Mesendoderm (in vitro differentiated cells): ENCODE measurements at regions not wholly inside any gene's neighbourhood (a gene's known extent, or its start where the extent isn't known, plus 50 kb on each side); places are given as distances from the start of the nearest gene placed in this dataset.

Experiments used
- DNase-seq: peaks from one replicate; pipeline ENCODE4 v3.0.0; 2013
- H2AK5ac ChIP-seq: 2 replicates; pipeline ENCODE4 v1.6.1; 2013; ENCODE audit warnings: low read length, inconsistent platforms
- H2BK120ac ChIP-seq: 2 replicates; pipeline ENCODE4 v1.6.1; 2013; ENCODE audit warnings: low read depth, mild to moderate bottlenecking, low read length, moderate library complexity, mixed read lengths
- H2BK15ac ChIP-seq: replicated peaks from 2 replicates; pipeline ENCODE4 v1.6.1; 2013; ENCODE audit warnings: low read depth, mild to moderate bottlenecking, moderate library complexity
- H2BK5ac ChIP-seq: 2 replicates; pipeline ENCODE4 v1.6.1; 2013; ENCODE audit warnings: low read length, inconsistent platforms
- H3K18ac ChIP-seq: 2 replicates; pipeline ENCODE4 v1.6.1; 2013; ENCODE audit warnings: mild to moderate bottlenecking, low read length, mixed read lengths
- H3K23ac ChIP-seq: one replicate; pipeline ENCODE4 v1.6.1; 2013; ENCODE audit warnings: low read length
- H3K27ac ChIP-seq: 2 replicates; pipeline ENCODE4 v1.5.1; 2013; ENCODE audit warnings: low read depth, mild to moderate bottlenecking, inconsistent platforms, low read length, moderate library complexity
- H3K27me3 ChIP-seq: 2 replicates; pipeline ENCODE4 v1.6.1; 2013; ENCODE audit warnings: low read length, control low read depth, mild to moderate bottlenecking, inconsistent platforms; ENCODE audit not compliant: insufficient read depth, poor library complexity
- H3K36me3 ChIP-seq: 2 replicates; pipeline ENCODE4 v1.6.1; 2013; ENCODE audit warnings: low read length, inconsistent platforms; ENCODE audit not compliant: control insufficient read depth, insufficient read depth
- H3K4ac ChIP-seq: one replicate; pipeline ENCODE4 v1.6.1; 2013; ENCODE audit warnings: low read depth, mild to moderate bottlenecking, low read length, moderate library complexity
- H3K4me1 ChIP-seq: 2 replicates; pipeline ENCODE4 v1.6.1; 2013; ENCODE audit warnings: low read depth, low read length, inconsistent platforms; ENCODE audit not compliant: control insufficient read depth
- H3K4me2 ChIP-seq: 2 replicates; pipeline ENCODE4 v1.6.1; 2013; ENCODE audit warnings: low read length
- H3K4me3 ChIP-seq: 2 replicates; pipeline ENCODE4 v1.5.1; 2013; ENCODE audit warnings: mild to moderate bottlenecking, low read length
- H3K56ac ChIP-seq: one replicate; pipeline ENCODE4 v1.6.1; 2013; ENCODE audit warnings: low read length
- H3K79me1 ChIP-seq: 2 replicates; pipeline ENCODE4 v1.6.1; 2013; ENCODE audit warnings: low read length, inconsistent platforms
- H3K79me2 ChIP-seq: 2 replicates; pipeline ENCODE4 v1.6.1; 2013; ENCODE audit warnings: mild to moderate bottlenecking, low read length; ENCODE audit not compliant: control insufficient read depth, insufficient read depth
- H3K9ac ChIP-seq: 2 replicates; pipeline ENCODE4 v1.6.1; 2013; ENCODE audit warnings: low read length, inconsistent platforms
- H4K5ac ChIP-seq: one replicate; pipeline ENCODE4 v1.6.1; 2013; ENCODE audit warnings: low read length
- H4K8ac ChIP-seq: one replicate; pipeline ENCODE4 v1.6.1; 2013; ENCODE audit warnings: low read depth, mild to moderate bottlenecking, control low read depth, low read length, moderate library complexity
- WGBS: extraction: QIAGEN DNeasy Blood & Tissue Kit; methylation state at CpG from one replicate; pipeline ENCODE4 v1.1.7; 2013; ENCODE audit warnings: low lambda C conversion rate, missing lambda C conversion rate; ENCODE audit not compliant: insufficient coverage; ENCODE audit errors: extremely low coverage; 5-methylcytosine and 5-hydroxymethylcytosine counted together

DNA sequence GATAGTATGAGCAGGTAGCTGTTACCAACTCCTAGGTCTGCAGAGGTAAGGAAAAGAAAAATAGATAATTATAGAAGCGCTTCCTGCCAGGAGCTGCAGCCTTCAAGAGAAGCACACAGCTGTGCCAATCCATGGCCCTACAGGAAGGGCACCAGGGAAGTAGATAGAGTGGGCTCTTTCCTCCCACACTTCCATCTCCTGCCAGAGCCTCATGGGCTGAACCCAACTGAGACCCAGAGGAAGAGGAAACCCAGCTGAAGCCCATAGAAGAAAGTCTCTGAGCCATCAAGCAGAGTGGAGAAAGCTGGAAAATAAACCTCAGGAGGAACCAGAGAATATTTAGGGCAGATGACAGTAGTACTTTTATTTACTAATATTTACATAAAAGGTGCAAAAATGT lies 146.7 kb upstream of the ATXN1 start:
- H3K9ac ChIP-seq, result no peak overlapping the region
- H3K36me3 ChIP-seq, result no peaks in the 10 kb centered on the region
- no peak overlapping the region for H3K56ac ChIP-seq
- no peak overlapping the region for H2AK5ac ChIP-seq
- H3K4me1 ChIP-seq, result no peaks in the 10 kb centered on the region
- H3K18ac ChIP-seq, result no peak overlapping the region
- no peak overlapping the region for H3K27ac ChIP-seq
- no peak overlapping the region for H3K23ac ChIP-seq
- H2BK120ac ChIP-seq, result no peak overlapping the region
- no peak overlapping the region for H2BK5ac ChIP-seq
- H2BK15ac ChIP-seq, result no peak overlapping the region
- WGBS, result no CpG with 5 or more reads among the region's 1 CpG
- H3K79me2 ChIP-seq, result no peaks in the 10 kb centered on the region
- no peak overlapping the region for H3K4me2 ChIP-seq
- no peak overlapping the region for H4K8ac ChIP-seq
- H3K4me3 ChIP-seq, result no peak overlapping the region
- no peak overlapping the region for H3K4ac ChIP-seq
- DNase-seq, result no peak
- H3K79me1 ChIP-seq, result no peaks in the 10 kb centered on the region
- H4K5ac ChIP-seq, result no peak overlapping the region
- H3K27me3 ChIP-seq, result no peaks in the 10 kb centered on the region

DNA sequence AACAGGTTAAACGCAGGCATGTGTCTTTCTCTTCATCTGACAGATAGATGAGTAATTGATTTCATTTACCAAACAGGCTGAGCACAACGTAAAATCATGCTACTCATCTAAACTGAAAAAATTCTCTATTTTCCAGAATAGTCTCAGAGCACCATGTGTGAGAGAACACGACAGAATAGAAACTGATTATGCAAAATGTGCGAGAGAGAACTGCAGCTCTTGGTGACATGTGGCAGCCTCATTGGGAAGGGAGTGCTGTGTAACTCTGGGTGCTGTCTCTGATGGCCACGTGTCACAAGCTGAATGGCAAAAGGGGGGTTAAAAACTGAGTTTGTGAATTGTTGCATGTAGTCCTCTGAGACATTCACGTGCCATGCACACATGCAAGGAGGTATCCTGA lies 143.7 kb upstream of the ATXN1 start:
- Histone ChIP-seq H3K27ac (no peak overlapping the region), H3K56ac (no peak overlapping the region), H3K4ac (no peak overlapping the region), H3K36me3 (no peaks in the 10 kb centered on the region), H4K5ac (no peak overlapping the region), H2BK120ac (no peak overlapping the region), H2AK5ac (no peak overlapping the region), H3K27me3 (no peaks in the 10 kb centered on the region), H3K4me1 (no peaks in the 10 kb centered on the region), H2BK15ac (no peak overlapping the region), H2BK5ac (no peak overlapping the region), H3K18ac (no peak overlapping the region), H3K4me2 (no peak overlapping the region), H3K4me3 (no peak overlapping the region), H3K23ac (no peak overlapping the region), H4K8ac (no peak overlapping the region), H3K79me1 (no peaks in the 10 kb centered on the region), H3K79me2 (no peaks in the 10 kb centered on the region), H3K9ac (no peak overlapping the region)
- DNase-seq, result no peak
- no CpG with 5 or more reads among the region's 6 CpGs for WGBS

DNA sequence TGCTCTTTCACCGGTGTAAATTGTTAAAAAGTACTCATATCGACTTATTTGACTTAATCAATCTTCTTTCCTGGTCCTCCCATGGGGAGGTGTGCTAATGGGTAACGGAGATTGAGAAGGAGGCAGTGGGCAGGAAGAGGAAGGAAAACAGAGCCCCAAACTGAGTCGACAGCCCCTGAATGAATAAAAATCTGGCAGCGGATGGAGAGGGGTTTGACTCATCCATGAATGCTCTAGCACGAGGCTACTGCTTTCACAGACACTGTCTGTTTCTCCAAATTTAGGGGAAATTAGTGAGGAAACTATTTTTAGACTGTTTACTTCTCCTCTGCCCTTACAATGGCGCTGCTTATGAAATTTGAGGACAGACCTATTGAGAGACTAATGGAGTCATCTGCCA lies 142.2 kb upstream of the ATXN1 start:
- Histone ChIP-seq H2BK15ac (no peak overlapping the region), H4K8ac (no peak overlapping the region), H3K4me3 (no peak overlapping the region), H2BK5ac (no peak overlapping the region), H3K27ac (no peak overlapping the region), H3K36me3 (no peaks in the 10 kb centered on the region), H3K4me2 (no peak overlapping the region), H2BK120ac (no peak overlapping the region), H2AK5ac (no peak overlapping the region), H3K23ac (no peak overlapping the region), H3K4ac (no peak overlapping the region), H3K9ac (no peak overlapping the region), H3K56ac (no peak overlapping the region), H3K27me3 (no peaks in the 10 kb centered on the region), H3K4me1 (no peaks in the 10 kb centered on the region), H3K79me2 (no peaks in the 10 kb centered on the region), H3K79me1 (no peaks in the 10 kb centered on the region), H4K5ac (no peak overlapping the region), H3K18ac (no peak overlapping the region)
- WGBS, result no CpG with 5 or more reads among the region's 7 CpGs
- DNase-seq, result no peak

DNA sequence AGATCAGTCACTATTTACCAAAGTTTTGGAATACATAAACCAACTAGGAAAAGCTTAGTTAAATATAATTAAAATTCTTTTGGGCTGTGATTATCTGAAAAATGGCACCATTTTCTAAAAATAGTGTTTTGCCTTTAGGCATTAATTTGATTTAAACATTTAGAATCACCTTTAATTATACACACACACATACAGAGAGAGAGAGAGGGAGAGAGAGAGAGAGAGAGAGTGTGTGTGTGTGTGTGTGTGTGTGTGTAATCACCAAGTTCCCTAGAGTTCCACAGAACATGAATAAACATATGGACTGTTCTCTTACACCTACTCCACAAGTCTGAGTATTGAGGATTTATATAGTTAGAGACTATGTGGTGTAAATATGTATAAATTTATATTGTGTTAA lies 141.2 kb upstream of the ATXN1 start:
- H3K56ac ChIP-seq, result no peak overlapping the region
- H4K8ac ChIP-seq, result no peak overlapping the region
- no peak for DNase-seq
- H3K79me2 ChIP-seq, result no peaks in the 10 kb centered on the region
- H3K27ac ChIP-seq, result no peak overlapping the region
- no peaks in the 10 kb centered on the region for H3K4me1 ChIP-seq
- no peak overlapping the region for H3K9ac ChIP-seq
- H3K36me3 ChIP-seq, result no peaks in the 10 kb centered on the region
- H3K27me3 ChIP-seq, result no peaks in the 10 kb centered on the region
- no peak overlapping the region for H3K23ac ChIP-seq
- no peaks in the 10 kb centered on the region for H3K79me1 ChIP-seq
- no peak overlapping the region for H2BK5ac ChIP-seq
- no peak overlapping the region for H2BK120ac ChIP-seq
- no peak overlapping the region for H3K4me2 ChIP-seq
- H3K4ac ChIP-seq, result no peak overlapping the region
- H4K5ac ChIP-seq, result no peak overlapping the region
- H3K4me3 ChIP-seq, result no peak overlapping the region
- no peak overlapping the region for H2AK5ac ChIP-seq
- no peak overlapping the region for H3K18ac ChIP-seq
- no peak overlapping the region for H2BK15ac ChIP-seq

DNA sequence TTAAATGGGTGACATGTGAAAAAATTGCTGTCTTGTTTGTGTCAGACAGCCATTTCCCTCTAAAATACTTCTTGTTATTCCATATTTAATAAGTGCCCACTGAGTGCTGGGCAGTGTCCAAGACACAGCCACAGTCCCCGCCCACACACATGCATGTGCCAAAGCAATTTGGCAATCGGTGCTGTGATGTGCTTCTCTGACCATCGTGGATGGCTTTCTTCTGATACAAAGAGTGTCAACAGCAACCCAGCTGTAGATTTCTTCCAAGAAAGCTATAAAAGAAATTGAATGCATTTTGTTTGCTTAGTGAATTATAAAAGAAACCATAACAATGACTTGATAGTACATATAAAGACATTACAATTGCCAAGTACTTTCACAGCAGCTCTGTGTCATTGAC lies 140.5 kb upstream of the ATXN1 start:
- Histone ChIP-seq H2BK15ac (no peak overlapping the region), H3K18ac (no peak overlapping the region), H3K4me2 (no peak overlapping the region), H2BK5ac (no peak overlapping the region), H3K4ac (no peak overlapping the region), H3K36me3 (no peaks in the 10 kb centered on the region), H2BK120ac (no peak overlapping the region), H3K56ac (no peak overlapping the region), H3K4me1 (no peaks in the 10 kb centered on the region), H4K8ac (no peak overlapping the region), H3K23ac (no peak overlapping the region), H3K79me1 (no peaks in the 10 kb centered on the region), H3K4me3 (no peak overlapping the region), H3K27me3 (no peaks in the 10 kb centered on the region), H3K9ac (no peak overlapping the region), H2AK5ac (no peak overlapping the region), H3K79me2 (no peaks in the 10 kb centered on the region), H4K5ac (no peak overlapping the region), H3K27ac (no peak overlapping the region)
- no peak for DNase-seq
- WGBS, result no CpG with 5 or more reads among the region's 3 CpGs

DNA sequence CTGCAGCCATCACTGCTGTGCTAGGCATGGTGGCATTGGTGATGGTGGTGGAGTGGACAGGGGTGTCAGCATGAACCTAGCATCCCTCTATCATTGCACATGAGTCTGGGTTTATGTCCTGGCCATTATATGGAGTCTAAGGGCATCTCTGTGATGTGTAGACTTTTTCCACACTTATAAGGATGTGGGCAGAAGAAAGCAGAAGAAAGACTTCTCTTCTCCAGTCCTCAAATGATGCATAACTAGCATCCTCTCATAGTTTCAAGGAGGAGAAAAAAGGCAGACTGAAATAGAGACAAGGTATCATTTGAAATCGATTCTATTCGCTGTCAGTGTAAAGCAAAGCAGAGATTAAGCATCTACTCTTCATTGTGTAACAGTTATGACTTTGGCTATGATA lies 140.0 kb upstream of the ATXN1 start:
- Histone ChIP-seq H3K23ac (no peak overlapping the region), H3K56ac (no peak overlapping the region), H2BK5ac (no peak overlapping the region), H3K4me2 (no peak overlapping the region), H3K4me3 (no peak overlapping the region), H3K4me1 (no peaks in the 10 kb centered on the region), H3K79me1 (no peaks in the 10 kb centered on the region), H2AK5ac (no peak overlapping the region), H3K27me3 (no peaks in the 10 kb centered on the region), H3K18ac (no peak overlapping the region), H3K9ac (no peak overlapping the region), H3K36me3 (no peaks in the 10 kb centered on the region), H2BK120ac (no peak overlapping the region), H4K5ac (no peak overlapping the region), H3K4ac (no peak overlapping the region), H3K27ac (no peak overlapping the region), H3K79me2 (no peaks in the 10 kb centered on the region), H2BK15ac (no peak overlapping the region), H4K8ac (no peak overlapping the region)
- no peak for DNase-seq
- WGBS, result no CpG with 5 or more reads among the region's 2 CpGs
